ENCODE measurements at regions not wholly inside any gene's neighbourhood (a gene's known extent, or its start where the extent isn't known, plus 50 kb on each side); places are given as distances from the start of the nearest gene placed in this dataset.
"Not testable (repeated sequence)": the region's sequence is repeated elsewhere in the genome, so short reads cannot be mapped to it uniquely, and the experiment has no call there.

DNA sequence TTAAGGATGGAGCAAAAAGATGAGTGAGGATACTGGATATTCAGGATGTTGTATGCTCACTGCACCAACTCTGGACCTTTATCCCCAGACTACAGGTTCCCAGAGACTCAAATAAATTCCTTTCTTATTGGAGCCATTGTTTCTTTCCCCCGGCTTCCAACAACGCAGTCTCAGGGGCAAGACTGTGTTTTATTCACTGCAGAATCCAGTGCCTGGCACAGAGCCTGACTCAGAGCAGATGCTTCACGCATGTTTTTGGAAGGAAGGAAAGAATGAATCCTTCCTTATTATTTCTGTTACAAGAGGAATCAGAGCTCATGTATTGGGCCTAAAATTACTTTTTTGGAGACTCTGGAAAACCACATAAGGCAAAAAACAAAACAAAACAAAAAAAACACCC is 96.0 kb upstream of the VGLL4 start:
- intact Hi-C loops (cut with DNase I) = no loop called here
- ATAC-seq = no peak

DNA sequence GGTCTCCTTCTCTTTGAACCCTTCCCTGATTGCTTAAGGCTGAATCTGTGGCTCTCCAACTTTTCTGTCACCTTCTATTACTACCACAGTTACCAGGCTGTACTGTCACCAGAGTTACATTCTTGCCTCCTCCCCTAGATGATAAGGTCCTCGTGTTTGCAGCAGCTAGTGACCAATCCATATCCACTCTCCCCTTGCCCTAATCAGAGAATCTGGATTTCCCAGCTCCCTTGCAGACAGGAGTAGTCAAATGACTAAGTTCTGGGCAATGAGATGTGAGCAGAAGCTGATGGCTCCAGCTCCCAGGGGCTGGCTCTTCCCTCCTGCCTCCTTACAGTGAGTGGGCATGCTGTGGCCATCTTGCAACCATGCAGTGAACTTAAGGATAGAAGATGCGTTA is 95.4 kb upstream of the VGLL4 start:
- intact Hi-C loops (cut with DNase I) = no loop called here

More for the DNA sequence above, 96.0 kb upstream of the VGLL4 start:
- DNase-seq = peak; percentile 23

DNA sequence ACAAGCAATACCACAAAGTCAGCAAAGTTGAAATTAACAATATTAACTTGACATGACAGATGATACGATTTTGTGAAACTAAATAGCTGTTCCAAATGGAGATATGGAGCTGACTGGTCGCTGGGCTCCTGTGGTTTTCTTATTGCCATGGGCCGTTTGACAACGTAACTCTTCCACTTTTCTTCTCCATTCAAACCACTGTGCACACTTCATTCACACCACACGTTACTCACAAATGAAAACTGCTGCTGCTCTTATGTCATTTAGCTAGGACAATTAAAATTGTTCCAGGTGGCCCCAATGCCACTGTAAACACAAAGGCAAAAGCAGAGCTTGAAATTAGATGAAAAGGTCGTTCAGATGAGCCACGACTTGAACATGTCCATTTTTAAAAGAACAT is 94.0 kb upstream of the VGLL4 start:
- DNase-seq (no peak), ATAC-seq (no peak)
- intact Hi-C loops (cut with DNase I) = no loop called here

More for the DNA sequence above, 95.4 kb upstream of the VGLL4 start:
- ATAC-seq (no peak), DNase-seq (no peak)

DNA sequence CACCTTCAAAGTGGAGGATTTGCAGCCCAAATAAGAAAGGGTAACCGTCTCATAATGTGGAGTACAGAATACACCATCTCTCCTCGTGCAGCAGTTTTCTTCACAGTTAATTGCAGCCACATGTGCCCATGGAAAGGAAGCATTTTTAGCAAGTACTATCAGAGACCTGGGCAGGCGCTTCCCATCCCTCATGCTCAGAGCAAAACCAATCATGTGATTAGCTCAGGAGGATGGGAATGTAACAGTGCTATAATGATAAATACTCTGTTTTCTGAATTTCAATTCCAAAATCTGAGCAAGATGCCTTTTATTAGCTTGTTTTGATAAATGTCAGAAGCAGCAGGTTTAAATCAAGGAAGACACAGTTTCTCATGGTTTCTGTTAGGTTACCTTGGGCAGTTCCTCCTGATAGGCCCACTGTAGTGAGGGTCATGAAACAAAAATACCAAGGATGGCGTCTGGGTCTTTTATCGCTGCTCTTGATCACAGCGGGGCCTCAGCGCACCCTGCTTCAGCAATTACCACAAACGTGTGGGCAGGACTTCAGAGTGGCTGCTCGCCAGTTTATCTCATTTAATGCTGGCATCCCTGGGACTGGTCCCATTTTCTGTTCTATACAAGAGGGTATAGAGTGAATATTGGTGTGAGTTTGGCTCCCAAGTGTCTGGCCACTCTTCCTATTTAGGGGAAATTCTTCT is 92.6 kb upstream of the VGLL4 start:
- intact Hi-C loops (cut with DNase I) = no loop called here
- no peak for DNase-seq
- ATAC-seq = no peak

DNA sequence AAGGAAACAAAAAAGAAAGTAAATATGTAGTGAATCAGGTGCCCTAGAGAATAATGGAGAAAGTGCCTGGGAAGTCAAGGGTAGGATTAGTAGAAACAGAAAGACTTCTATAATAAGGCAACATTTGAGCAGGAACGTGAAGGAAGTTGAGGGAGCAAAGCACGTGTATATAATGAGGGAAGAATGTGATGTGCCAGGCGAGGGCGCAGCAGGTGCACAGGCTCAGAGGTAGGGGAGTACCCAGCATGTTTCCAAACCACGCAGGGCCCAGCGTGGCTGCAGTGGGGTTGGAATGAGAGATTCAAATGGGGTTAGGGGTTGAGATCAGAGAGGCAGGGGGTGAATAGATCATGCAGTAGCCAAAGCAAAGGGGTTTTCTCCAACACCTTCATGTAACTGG is 91.9 kb upstream of the VGLL4 start:
- intact Hi-C loops (cut with DNase I) = no loop called here
- ATAC-seq (no peak), DNase-seq (no peak)

DNA sequence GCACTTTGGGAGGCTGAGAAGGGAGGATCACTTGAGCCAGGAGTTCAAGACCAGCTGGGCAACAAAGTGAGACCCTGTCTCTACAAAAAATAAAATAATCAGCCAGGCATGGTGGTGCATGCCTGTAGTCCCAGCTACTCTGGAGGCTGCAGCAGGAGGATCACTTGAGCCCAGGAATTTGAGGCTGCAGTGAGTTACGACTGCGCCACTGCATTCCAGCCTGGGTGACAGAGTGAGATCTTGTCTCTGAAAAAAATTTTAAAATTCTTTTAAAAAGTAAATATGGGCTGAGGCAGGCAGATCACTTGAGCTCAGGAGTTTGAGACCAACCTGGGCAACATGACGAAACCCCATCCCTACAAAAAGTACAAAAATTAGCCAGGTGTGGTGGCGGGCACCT is 91.4 kb upstream of the VGLL4 start:
- ATAC-seq; intact Hi-C loops (cut with DNase I); DNase-seq: not testable (repeated sequence)

DNA sequence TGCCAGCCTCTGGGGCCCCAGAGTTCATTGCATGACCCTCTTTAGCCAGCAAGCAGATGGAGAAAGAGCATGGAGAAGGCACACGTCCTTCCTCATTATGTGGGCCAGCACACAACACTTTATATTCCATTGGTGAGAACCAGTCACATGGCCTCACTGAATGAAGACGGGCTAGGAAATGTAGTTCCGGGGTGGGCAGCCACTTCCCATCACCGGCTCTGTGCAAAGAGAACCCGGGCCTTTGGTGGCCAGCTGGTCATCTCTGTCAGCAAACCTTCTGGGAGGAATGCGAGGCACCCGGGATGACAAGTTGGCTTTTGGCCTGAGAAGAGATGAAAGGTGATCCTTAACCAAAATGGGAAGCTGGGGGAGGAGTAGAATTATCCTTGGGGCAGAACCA is 90.2 kb upstream of the VGLL4 start:
- intact Hi-C loops (cut with DNase I) = no loop called here
- DNase-seq = no peak
- no peak for ATAC-seq

DNA sequence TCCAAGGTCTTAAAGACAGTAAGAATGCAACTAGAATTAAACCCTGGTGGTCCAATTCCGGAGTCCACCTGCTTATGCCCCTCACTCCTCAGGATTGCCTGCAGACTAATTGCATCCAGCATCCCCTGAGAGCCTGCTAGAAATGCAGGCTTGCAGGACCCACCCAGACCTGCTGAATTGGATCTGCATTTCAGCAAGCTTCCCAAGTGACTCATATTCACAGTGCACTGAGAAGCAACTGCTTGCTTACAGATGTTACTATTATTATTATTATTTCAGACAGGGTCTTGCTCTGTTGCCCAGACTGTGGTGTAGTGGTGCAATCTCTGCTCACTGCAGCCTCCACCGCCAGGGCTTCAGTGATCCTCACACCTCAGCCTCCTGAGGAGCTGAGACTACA is 83.5 kb upstream of the VGLL4 start:
- intact Hi-C loops (cut with DNase I) = no loop called here
- ATAC-seq = no peak
- no peak for DNase-seq

DNA sequence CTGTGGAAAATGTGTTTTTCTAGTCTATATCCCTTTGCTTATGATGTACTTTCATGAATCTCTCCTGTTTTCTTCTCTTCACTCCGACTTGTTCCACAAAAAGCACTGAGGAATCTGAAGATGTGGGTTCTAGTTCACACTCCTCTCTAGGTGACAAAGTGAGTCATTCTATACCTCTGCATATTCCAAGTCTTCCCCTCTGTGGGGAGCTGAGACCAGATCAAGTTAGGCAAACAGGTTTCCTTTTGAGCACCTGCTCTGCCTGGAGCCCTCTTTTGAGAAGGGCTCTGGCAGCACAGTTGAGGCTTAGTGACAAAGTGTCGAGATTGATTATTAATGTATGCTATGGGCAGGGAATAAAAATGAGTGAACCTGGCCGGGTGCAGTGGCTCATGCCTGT is 82.4 kb upstream of the VGLL4 start:
- ATAC-seq (no peak), DNase-seq (no peak)
- intact Hi-C loops (cut with DNase I) = no loop called here

DNA sequence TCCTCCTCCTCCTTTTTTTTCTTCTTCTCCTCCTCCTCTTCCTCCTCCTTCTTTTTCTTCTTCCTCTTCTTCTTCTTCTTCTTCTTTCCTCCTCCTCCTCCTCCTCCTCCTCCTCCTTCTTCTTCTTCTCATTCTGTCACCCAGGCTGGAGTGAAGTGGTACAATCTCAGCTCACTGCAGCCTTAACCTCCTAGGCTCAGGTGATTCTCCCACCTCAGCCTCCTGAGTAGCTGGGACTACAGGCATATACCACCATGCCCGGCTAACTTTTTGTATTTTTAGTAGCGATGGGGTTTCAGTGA is 81.6 kb upstream of the VGLL4 start:
- intact Hi-C loops (cut with DNase I); DNase-seq; ATAC-seq: not testable (repeated sequence)

DNA sequence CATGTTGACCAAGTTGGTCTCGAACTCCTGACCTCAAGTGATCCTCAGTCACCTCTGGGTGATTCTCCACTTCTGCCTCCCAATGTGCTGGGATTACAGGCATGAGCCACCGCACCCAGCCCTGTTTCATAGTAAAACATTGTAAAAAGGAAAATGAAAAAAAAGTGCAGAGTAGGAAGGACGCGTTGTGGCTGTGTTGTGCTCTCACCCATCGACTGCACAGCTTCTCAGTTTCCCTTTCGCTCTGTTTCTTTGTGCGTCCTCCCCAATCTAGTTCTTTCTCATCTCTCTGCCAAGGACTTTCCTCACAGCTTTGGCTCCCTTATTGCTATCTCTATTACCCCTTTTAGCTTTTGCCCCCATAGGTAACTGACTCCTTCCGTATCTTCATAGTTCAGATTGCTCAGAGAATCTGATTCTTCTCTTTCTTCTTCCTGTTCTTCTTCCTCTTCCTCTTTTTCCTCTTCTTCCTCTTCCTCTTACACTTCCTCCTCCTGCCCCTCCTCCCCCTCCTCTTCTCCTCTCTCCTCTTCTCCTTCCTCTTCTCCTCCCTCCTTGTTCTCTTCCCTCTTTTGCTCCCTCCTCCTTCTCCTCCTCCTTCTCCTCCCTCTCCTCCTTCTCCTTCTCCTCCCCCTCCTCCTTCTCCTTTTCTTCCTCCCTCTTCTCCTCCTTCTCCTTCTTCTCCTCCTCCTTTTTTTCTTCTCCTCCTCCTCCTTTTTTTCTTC is 81.1 kb upstream of the VGLL4 start:
- intact Hi-C loops (cut with DNase I) = no loop called here
- ATAC-seq = no peak
- no peak for DNase-seq

DNA sequence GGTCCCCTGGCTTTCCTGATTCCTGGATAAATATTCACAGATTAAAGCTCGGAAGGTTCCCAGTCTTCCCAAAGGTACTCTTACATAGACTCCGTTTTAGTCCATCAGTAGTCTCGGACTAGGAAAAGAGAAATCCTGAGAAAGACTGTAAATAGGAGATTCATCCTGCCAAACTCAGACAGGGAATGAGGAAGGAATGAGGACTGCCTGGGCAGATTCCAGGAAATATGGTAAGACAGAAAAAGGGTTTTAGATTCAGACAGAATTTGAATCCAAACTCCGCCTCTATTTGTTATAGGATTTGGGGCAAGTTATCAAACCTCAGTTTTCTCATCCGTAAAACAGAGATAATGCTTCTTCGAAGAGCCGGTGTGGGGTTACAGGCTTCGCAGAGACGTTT is 77.8 kb upstream of the VGLL4 start:
- ATAC-seq (no peak), DNase-seq (no peak)
- intact Hi-C loops (cut with DNase I) = no loop called here

DNA sequence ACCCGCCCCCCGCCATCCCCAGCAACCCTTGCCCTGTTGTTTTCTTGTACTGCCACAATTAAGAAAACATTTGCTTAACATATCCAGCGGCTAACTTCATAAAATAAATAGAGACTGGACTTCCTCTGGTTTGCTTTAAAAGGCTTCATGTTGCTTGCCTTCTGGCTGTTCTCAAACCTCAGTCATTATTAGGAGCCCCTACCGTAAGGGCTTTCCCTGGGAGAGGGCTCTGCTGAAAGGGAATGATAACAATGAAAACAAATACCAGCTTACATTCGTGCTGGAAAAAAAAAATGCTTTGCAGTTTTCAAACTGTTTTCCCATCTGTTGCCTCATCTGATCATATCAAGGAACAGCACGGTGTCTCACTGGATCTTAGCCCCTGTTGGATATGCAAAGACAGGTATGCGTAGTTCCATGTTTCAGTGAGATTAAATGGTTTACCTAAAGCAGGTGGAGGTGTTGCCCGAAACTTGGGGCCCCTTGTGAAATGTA is 77.2 kb upstream of the VGLL4 start:
- intact Hi-C loops (cut with DNase I) = no loop called here
- no peak for DNase-seq
- no peak for ATAC-seq

DNA sequence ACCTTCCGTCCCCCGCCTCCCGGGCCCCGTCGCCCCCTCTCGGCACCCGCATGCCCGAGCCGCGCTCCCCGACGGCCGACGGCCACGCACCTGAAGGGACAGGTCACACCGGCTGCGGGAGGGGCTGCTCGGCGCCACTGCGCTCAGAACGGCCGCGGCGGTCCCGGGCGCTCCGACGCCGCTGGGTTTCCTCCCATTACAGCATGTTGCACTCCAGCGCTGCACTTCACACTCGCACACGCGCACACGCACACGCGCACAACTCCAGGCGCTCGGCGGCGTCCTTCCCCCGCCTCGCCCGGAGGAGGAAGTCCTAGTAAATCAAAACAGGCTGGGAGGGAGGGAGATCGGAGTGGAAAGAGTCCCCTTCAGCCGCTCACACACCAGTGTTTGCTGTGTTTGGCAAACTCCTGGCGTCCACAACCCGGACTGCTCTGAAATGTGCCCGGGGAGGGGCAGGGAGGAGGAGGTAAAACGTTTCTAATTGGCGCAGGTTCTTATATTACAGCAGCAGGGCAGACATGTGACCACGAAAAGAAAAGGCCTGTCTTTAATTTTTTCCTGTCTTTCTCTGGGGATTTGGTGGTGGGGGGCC is 76.7 kb upstream of the VGLL4 start:
- peak; percentile 67 to 76 for ATAC-seq
- intact Hi-C loops (cut with DNase I) = no loop called here

DNA sequence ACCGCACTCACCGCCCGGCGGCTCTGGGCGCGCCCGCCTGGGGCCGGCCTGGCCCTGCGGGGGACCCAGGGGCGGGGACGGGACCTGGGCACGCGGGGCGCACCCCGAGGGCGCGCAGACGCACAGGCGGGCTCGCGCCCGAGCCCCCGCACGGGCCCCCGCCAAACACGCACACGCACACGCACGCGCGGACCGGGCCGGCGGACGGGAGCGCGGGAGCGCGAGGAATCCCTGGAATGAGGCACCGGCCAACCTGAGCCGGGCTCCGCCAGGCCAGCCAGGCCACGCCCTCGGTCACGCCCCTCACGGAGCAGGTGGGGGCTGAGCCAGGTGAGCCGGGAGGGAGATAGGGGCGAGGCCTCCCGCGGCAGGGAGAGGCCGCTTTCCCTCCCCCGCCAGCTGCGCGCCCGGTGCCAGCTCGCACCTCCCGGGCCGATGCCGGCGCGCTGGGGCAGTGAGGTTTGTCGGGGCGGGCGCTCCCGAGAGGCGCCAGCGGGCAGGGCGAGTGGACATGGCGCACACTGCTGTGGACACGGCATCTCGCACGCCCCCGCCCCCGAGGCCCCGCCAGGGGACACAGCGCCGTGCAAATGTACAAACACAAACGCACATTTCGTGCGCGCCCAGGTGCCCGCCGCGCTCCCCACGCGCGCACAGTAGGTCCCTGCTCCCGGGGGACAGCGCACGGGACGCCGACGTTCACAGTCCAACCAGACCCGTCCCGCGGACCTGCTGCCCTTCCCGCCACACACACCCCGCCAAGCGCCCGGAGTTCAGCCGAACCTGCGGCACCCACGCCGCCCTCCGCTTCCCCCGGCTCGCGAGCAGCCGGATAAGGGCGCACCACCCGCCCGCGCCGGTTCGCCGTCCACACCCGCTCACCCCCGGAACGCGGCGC is 75.9 kb upstream of the VGLL4 start:
- intact Hi-C loops (cut with DNase I) = no loop called here
- DNase-seq = peak; percentile 81
- peak; percentile 78 to 87 for ATAC-seq

More for the DNA sequence above, 76.7 kb upstream of the VGLL4 start:
- DNase-seq = peak; percentile 76

DNA sequence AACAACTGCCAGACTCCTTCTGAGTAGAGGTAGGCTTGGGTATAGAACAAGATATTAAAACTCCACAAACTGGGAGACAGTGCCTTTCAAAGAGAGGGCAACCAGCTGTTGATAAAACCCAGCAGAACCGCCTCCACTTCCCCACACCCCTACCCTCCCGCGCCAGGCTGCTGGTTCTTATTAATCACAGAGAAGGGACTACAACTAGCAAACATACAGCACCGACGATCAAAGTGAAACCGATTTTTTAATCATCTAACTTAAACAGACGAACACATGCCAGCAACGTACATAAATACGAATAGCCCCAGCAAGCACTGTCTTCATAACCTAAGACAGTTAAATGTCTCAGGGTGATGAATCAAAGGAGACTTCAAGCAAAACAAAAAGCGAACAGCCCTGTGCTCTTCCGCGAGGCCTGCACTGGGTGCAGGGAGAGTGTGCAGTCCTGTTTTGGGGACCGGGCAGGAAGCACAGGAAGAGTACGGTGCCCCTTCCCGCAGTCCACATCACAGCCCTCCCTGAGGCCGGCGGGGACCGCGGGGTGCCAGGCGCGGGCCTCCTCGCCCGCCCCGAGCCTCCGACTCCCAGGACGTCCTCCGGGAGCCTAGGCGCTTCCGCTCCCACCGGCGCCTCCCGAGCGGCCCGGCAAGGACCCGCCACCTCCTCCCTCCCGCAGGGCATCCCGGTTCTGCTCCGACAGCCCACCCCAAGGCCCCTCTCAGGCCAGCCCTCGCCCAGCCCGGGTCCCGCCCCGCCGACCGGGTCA is 75.1 kb upstream of the VGLL4 start:
- intact Hi-C loops (cut with DNase I) = no loop called here
- peak; percentile 52 for DNase-seq

DNA sequence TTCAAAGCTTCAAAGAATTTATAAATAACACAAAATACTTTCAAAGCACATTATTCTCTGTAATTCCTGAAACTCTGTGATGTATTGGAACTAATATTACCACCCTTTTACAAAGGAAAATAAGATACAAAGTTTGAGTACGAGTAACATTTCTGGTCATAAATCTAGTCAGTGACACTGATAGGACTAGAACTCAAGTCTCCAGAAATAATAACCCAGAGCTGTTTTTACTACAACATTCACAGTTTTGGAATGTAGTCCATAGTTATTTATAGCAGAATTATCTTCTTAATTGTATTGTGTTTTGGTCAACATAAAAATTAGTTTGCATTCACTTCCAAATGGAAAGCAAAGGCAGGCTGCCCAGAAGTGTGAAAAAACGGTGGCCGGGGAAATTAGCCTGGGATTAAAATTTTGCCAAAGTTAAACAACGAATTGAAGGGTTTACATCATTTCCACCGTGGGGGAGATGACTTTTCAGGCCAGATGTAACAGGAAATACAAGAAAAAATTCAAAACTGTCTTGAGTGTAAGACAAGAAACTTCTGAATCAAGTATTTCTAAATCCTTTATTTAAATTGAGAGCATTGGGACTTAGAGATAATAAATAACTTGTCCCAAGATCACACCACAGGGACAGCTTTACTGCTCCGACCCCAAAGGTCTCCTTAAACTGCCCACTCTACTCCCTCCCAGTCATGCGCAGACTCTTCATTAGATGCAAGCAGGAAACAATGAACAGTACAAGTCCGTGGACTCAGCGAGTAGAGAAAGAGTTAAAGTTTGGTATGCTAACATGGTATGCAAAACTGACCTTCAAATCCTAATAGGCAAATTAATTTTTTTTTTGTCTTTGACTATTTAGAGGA is 74.3 kb upstream of the VGLL4 start:
- ATAC-seq (peak in 1 of 2 donors; percentile 14), DNase-seq (peak; percentile 28)
- intact Hi-C loops (cut with DNase I) = no loop called here

More for the DNA sequence above, 75.1 kb upstream of the VGLL4 start:
- peak; percentile 25 to 35 for ATAC-seq

DNA sequence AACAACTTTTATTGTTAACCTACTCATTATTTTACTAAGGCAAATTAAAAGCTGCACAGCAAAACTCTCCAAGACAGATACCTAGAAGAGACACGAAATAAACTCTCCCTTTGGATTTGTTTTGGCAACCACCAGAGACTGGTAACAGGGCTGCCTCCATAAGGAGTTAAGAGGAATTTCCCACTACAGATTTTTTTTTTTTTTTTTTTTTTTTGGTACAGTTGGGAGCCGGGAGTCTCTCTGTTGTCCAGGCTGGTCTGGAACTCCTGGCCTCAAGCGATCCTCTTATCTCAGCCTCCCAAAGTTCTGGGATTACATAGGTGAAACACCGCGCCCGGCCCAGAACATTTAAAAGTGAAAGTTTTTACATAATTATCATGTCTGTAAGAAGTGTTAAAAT is 73.6 kb upstream of the VGLL4 start:
- no peak for ATAC-seq
- intact Hi-C loops (cut with DNase I) = no loop called here
- DNase-seq = no peak

Measured in left cardiac atrium (tissue), 4 donors.